ENCODE measurements at regions not wholly inside any gene's neighbourhood (a gene's known extent, or its start where the extent isn't known, plus 50 kb on each side); places are given as distances from the start of the nearest gene placed in this dataset.
"Not testable (repeated sequence)": the region's sequence is repeated elsewhere in the genome, so short reads cannot be mapped to it uniquely, and the experiment has no call there.

GRCh38 chr4:160100316-160100715, 997.4 kb downstream of the RAPGEF2 start:
- ChIA-PET POLR2A (no interaction called here), CTCF (interaction anchor here (1.3 kb wide), 1 partner anchor 104 kb away, joined by 3 read pairs; no protein-coding TSS in a partner anchor)
- no peak for DNase-seq (ENCODE audit: extremely low spot score)
- no peak for TF ChIP-seq CTCF (IDR thresholded peaks at IDR 0.05; ENCODE audit: control extremely low read depth, extremely low read depth, low read depth, missing control alignments)

GRCh38 chr4:160110891-160111290, 1008.0 kb downstream of the RAPGEF2 start:
- no peak for TF ChIP-seq CTCF (IDR thresholded peaks at IDR 0.05; ENCODE audit: control extremely low read depth, extremely low read depth, low read depth, missing control alignments)
- DNase-seq (ENCODE audit: extremely low spot score) = no peak
- ChIA-PET POLR2A (no interaction called here), CTCF (no interaction called here)

GRCh38 chr4:160117686-160118085, 1014.8 kb downstream of the RAPGEF2 start:
- ChIA-PET POLR2A (no interaction called here), CTCF (no interaction called here)
- no peak for DNase-seq (ENCODE audit: extremely low spot score)
- TF ChIP-seq CTCF (IDR thresholded peaks at IDR 0.05; ENCODE audit: control extremely low read depth, extremely low read depth, low read depth, missing control alignments) = no peak

GRCh38 chr4:160125576-160126287, 1022.9 kb downstream of the RAPGEF2 start:
- DNase-seq (ENCODE audit: extremely low spot score); POLR2A ChIA-PET; CTCF ChIA-PET: not testable (repeated sequence)

- DNase-seq (ENCODE audit: extremely low spot score) = no peak
- CTCF ChIA-PET = no interaction called here
- no peak for TF ChIP-seq CTCF (IDR thresholded peaks at IDR 0.05; ENCODE audit: control extremely low read depth, extremely low read depth, low read depth, missing control alignments)
- POLR2A ChIA-PET = no interaction called here
Observed at GRCh38 chr4:160127211-160127610, 1024.3 kb downstream of the RAPGEF2 start.

- TF ChIP-seq CTCF (IDR thresholded peaks at IDR 0.05; ENCODE audit: control extremely low read depth, extremely low read depth, low read depth, missing control alignments) = no peak
- ChIA-PET POLR2A (no interaction called here), CTCF (interaction anchor here (0.7 kb wide), 1 partner anchor 14 kb away, joined by 3 read pairs; no protein-coding TSS in a partner anchor)
- DNase-seq (ENCODE audit: extremely low spot score) = no peak
Observed at GRCh38 chr4:160129439-160129838, 1026.6 kb downstream of the RAPGEF2 start.

- DNase-seq (ENCODE audit: extremely low spot score) = no peak
- ChIA-PET POLR2A (no interaction called here), CTCF (no interaction called here)
- no peak for TF ChIP-seq CTCF (IDR thresholded peaks at IDR 0.05; ENCODE audit: control extremely low read depth, extremely low read depth, low read depth, missing control alignments)
Observed at GRCh38 chr4:160136021-160136420, 1033.1 kb downstream of the RAPGEF2 start.
